ENCODE measurements at regions not wholly inside any gene's neighbourhood (a gene's known extent, or its start where the extent isn't known, plus 50 kb on each side); places are given as distances from the start of the nearest gene placed in this dataset.

GRCh38 chr4:81647388-81647787 is 175.7 kb upstream of the RASGEF1B start:
- ATAC-seq: no peak
- DNase-seq (ENCODE audit: low spot score): no peak

- ATAC-seq (no peak), DNase-seq (ENCODE audit: low spot score) (no peak)
These were observed 170.8 kb upstream of the RASGEF1B start for GRCh38 chr4:81642543-81642942.

- DNase-seq (ENCODE audit: low spot score) (no peak), ATAC-seq (no peak)
These were observed 167.5 kb upstream of the RASGEF1B start for GRCh38 chr4:81639248-81639647.

GRCh38 chr4:81638698-81639097 is 167.0 kb upstream of the RASGEF1B start:
- ATAC-seq (no peak), DNase-seq (ENCODE audit: low spot score) (no peak)

DNA sequence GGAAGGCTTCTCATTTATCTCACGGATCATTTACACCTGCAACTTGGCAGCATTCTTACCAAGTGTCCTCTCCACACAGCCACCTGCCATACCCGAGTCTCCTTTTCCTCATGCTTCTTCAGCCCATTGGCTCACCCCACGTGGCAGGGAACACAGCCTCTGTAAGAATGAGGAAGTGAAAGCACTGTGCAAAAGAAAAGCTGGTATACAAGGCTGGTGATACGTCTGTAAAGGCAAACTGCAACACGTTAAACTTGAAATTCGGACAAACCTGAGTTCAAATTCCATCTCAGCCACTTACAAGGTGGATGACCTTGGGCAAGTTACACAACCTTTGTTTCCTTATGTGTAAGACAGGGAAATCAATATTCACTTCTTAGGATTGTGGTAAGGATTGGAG is 164.0 kb upstream of the RASGEF1B start:
- DNase-seq (ENCODE audit: low spot score): peak; percentile 60
- peak; percentile 86 for ATAC-seq

DNA sequence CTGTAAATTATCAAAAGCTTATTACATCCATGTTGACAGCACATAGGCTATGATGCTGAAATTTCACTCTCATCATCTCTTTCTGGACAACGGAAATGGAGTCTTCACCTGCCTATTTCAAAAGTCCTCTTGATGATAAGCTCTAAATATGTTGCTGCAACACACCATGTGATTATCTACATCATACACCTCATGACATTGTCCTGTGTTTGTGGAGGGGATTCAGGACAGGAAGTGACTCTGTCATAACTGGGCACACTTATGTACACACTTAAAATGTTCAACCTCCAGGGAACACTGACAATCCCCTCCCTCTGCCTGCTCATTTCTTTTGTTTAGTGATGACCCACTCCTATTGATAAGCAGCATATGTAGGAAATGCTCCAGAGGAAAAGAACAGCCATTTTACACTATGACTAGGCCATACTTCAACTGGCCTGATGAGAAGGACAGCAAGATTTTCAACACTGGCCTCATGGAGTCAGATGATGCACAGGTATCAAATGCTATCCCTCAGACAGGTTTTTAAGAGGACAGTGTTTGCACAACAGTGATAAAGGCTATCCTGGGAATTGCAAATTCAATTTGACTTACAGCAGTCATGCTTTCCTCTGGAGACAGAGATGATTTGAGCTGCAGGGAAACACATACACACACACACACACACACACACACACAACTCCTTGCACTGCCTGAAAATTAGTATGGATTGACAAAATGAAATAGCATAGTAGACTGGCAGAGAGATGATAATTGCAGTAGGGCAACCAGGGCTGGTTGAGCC is 163.3 kb upstream of the RASGEF1B start:
- ATAC-seq (peak; percentile 72), DNase-seq (ENCODE audit: low spot score) (no peak)

DNA sequence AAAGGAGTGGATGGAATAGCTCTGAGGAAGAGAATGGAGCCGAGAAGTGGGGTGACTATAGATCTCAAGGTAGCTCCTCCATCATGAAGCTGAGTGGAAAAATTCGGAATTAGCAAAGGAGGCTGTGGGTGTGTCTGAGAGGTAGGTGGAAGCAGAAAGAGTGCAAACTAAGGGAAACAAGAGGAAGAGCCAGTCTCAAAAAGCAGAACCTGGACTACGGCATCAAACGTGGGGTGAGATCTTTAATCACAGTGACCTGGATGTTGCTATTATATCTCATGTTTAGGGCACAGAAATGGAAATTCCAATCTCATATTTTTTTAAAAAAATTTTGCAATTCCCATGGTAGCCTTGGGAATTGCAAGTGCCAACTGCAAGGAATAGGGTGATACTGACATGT is 162.5 kb upstream of the RASGEF1B start:
- no peak for ATAC-seq

GRCh38 chr4:81632581-81633299 is 161.0 kb upstream of the RASGEF1B start:
- no peak for ATAC-seq
- no peak for DNase-seq (ENCODE audit: low spot score)

More for the DNA sequence above, 162.5 kb upstream of the RASGEF1B start:
- no peak for DNase-seq (ENCODE audit: low spot score)

DNA sequence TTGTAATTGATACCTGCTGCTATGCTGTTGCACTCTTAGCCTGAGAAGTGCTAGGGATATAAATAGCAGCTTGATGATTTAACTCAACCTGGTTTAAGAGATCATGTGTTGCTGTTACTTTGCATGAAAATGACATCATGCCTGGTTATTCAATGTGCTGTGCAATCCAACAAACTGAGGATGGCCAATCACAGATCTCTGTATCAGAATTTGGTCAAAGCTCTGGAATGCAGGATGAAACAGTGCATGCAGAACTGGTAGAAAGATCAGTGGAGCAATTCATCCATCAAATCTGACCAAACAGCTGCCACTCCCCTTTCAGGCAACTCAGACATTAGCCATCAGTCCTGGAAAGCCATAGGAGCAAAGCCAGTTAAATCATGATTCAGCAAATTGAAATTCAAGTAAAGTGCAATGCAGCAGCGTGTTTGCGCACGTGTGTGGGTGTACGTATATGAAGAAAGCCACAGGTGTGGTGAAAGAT is 160.3 kb upstream of the RASGEF1B start:
- DNase-seq (ENCODE audit: low spot score): no peak
- no peak for ATAC-seq

DNA sequence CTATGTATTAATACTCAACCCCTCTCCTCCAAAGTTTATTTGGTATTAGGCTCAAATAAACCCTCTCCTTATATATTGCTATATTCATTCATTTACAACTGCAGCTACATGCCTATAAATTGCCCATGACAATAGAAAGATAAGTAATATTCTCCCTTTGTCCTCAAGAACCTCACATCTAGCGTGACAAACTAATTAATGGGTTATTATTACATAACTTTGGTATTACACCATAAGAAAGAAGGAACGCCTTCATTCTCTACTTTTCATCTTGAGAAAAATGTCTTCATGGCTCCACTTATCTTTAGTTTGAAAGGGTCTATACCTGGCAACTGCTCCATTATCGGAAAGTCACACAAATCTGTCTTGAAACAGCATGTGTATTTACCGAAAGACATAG is 157.7 kb upstream of the RASGEF1B start:
- ATAC-seq (no peak), DNase-seq (ENCODE audit: low spot score) (no peak)

GRCh38 chr4:81628489-81628888 is 156.8 kb upstream of the RASGEF1B start:
- DNase-seq (ENCODE audit: low spot score) (no peak), ATAC-seq (peak; percentile 64)

DNA sequence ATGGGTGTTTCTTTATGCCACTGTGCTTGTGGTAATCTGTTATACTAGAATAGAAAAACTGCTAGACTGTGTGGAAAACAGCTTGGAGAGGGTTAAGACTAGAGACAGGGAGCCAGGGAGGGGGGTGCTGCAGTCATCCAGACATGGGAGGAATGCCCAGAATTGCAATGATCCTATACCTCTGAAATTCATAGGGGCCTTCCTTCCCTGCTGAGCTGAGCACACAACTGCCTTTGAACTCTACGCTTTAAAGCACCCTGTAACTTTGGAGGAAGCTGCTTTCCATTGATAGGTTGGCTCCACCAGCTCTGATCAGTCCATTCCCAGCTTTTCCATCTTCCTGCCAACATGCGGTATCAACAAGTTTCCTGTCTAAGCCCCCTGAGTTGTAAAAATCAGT is 155.9 kb upstream of the RASGEF1B start:
- ATAC-seq: peak; percentile 12

GRCh38 chr4:81626851-81627250 is 155.1 kb upstream of the RASGEF1B start:
- DNase-seq (ENCODE audit: low spot score) (no peak), ATAC-seq (no peak)

More for the DNA sequence above, 155.9 kb upstream of the RASGEF1B start:
- no peak for DNase-seq (ENCODE audit: low spot score)

GRCh38 chr4:81625422-81626417 is 154.0 kb upstream of the RASGEF1B start:
- ATAC-seq: peak; percentile 66

GRCh38 chr4:81623434-81623833 is 151.7 kb upstream of the RASGEF1B start:
- DNase-seq (ENCODE audit: low spot score) (no peak), ATAC-seq (no peak)

More at GRCh38 chr4:81625422-81626417, 154.0 kb upstream of the RASGEF1B start:
- DNase-seq (ENCODE audit: low spot score): no peak

GRCh38 chr4:81622474-81623184 is 150.9 kb upstream of the RASGEF1B start:
- ATAC-seq (peak; percentile 71), DNase-seq (ENCODE audit: low spot score) (no peak)

DNA sequence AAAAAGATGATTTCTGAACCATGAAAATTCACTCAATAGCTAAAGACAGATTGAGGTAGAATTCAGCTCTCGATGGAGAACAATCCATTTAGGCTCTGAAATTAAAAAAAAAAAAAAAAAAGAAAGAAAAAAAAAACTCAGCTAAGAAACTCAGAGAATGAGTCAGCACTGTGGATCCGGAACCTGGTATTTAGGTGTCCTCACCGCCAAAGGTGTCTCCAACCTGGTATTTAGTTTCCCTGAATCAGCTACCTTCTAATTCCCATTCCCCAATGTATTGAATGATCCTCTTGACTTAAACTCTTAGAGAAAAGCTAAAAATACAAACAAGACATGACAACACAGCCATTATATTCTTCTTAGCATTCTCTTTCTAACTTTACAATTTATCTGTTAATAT is 150.3 kb upstream of the RASGEF1B start:
- DNase-seq (ENCODE audit: low spot score) (no peak), ATAC-seq (peak; percentile 34)

DNA sequence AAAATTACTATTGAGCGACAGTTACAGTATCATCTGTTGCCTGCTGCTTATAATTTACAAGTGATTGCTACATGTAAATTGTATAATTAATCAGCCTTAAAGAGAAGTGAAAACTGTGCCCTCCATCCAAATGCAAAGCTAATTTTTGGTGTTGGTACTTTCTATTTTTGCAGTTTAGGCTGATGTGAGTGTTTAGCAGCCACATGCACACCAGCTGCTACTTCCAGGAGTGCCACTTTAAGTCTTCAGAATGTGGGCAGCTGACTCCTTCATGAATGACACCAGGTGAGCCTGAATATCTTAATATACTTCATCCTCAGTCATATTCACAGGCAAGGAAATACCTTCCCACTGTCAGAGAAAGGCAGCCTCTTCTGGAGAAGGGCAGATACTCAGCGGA is 149.8 kb upstream of the RASGEF1B start:
- ATAC-seq (peak; percentile 3), DNase-seq (ENCODE audit: low spot score) (no peak)

GRCh38 chr4:81620442-81620841 is 148.7 kb upstream of the RASGEF1B start:
- ATAC-seq (no peak), DNase-seq (ENCODE audit: low spot score) (no peak)

DNA sequence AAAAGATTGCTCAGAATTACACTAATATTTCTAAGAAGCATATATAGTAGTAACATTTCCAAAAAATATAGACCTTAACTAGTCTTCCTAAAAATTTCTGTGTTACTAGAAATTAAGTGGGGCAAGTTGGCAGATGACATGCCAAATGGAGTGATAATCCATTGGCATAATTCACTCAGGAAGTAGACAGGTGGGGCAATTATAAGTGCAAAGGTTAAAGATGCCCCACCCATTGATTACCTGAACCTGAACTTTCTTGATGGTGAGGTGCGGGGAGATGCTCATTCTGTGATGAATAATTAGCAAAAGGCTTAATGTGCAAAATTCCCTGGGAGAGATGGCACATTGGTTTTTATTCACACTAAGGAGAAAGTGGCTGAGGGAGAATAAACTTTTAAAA is 145.8 kb upstream of the RASGEF1B start:
- ATAC-seq (no peak), DNase-seq (ENCODE audit: low spot score) (no peak)

Measured in left lobe of liver (tissue), 2 donors.